SK-N-SH treated with all-trans-retinoic acid at 6 μM for 48 hours (cell line): ENCODE measurements at regions not wholly inside any gene's neighbourhood (a gene's known extent, or its start where the extent isn't known, plus 50 kb on each side); places are given as distances from the start of the nearest gene placed in this dataset.

ENCODE experiments used
- ISL1 ChIP-seq: fragments of 250-450 bp; sonication (Bioruptor Pico); IDR thresholded peaks from 2 replicates; pipeline ENCODE4 v2.1.2; 2022; ENCODE audit warnings: mild to moderate bottlenecking, moderate library complexity
- PATZ1 ChIP-seq: fragments of 250-450 bp; sonication (Bioruptor Pico); IDR thresholded peaks from 2 replicates; pipeline ENCODE4 v1.8.0; 2020; ENCODE audit warnings: mild to moderate bottlenecking, moderate library complexity, borderline replicate concordance
- RARB ChIP-seq: fragments of 250-450 bp; sonication (Bioruptor Pico); IDR thresholded peaks from 2 replicates; pipeline ENCODE4 v1.8.0; 2021; ENCODE audit warnings: mild to moderate bottlenecking, moderate library complexity
- ZNF70 ChIP-seq: fragments of 450-650 bp; formaldehyde crosslinking; IDR thresholded peaks from 2 replicates; pipeline ENCODE4 v1.5.0; 2020; ENCODE audit warnings: mild to moderate bottlenecking, moderate library complexity

- TF ChIP-seq ZNF70 (no peak), PATZ1 (no peak), ISL1 (CRISPR knock-in tag) (no peak), RARB (CRISPR knock-in tag) (no peak)
These were observed 170.2 kb downstream of the ARL4C start for GRCh38 chr2:234326694-234327093.
